Activated CD8-positive, alpha-beta memory T cell treated with anti-CD3 and anti-CD28 coated beads for 36 hours (primary cell): ENCODE measurements at regions not wholly inside any gene's neighbourhood (a gene's known extent, or its start where the extent isn't known, plus 50 kb on each side); places are given as distances from the start of the nearest gene placed in this dataset.

Source experiments
- CTCF ChIA-PET: fragments of 350-600 bp; sonication (Branson Sonifier 250); formaldehyde crosslinking; loops from one replicate; lab custom pipeline; 2021; ENCODE audit warnings: antibody characterized with exemption; lab: Charles Lee
- POLR2A ChIA-PET: fragments of 350-600 bp; sonication (Branson Sonifier 250); formaldehyde crosslinking; loops from one replicate; lab custom pipeline; 2021; ENCODE audit warnings: antibody characterized with exemption; lab: Charles Lee

- ChIA-PET POLR2A (no interaction called here), CTCF (no interaction called here)
These were observed 91.4 kb upstream of the CTTNBP2NL start for GRCh38 chr1:112304612-112305011.

GRCh38 chr1:112307930-112308591, 88.0 kb upstream of the CTTNBP2NL start:
- ChIA-PET POLR2A (no interaction called here), CTCF (no interaction called here)

GRCh38 chr1:112308716-112309115, 87.3 kb upstream of the CTTNBP2NL start:
- ChIA-PET CTCF (no interaction called here), POLR2A (no interaction called here)

- CTCF ChIA-PET = no interaction called here
- POLR2A ChIA-PET = no interaction called here
These were observed 86.5 kb upstream of the CTTNBP2NL start for GRCh38 chr1:112309499-112309898.

GRCh38 chr1:112312315-112312714, 83.7 kb upstream of the CTTNBP2NL start:
- CTCF ChIA-PET = no interaction called here

GRCh38 chr1:112312879-112313278, 83.1 kb upstream of the CTTNBP2NL start:
- CTCF ChIA-PET = interaction anchor here (0.6 kb wide), 1 partner anchor 733 kb away, joined by 3 read pairs; no protein-coding TSS in a partner anchor
- POLR2A ChIA-PET = no interaction called here

More at GRCh38 chr1:112312315-112312714, 83.7 kb upstream of the CTTNBP2NL start:
- POLR2A ChIA-PET = interaction anchor here (0.7 kb wide), 1 partner anchor 51 kb away, joined by 3 read pairs; no protein-coding TSS in a partner anchor

- POLR2A ChIA-PET = no interaction called here
- CTCF ChIA-PET = no interaction called here
These were observed 79.6 kb upstream of the CTTNBP2NL start for GRCh38 chr1:112316254-112316913.

GRCh38 chr1:112317140-112317539, 78.9 kb upstream of the CTTNBP2NL start:
- ChIA-PET POLR2A (no interaction called here), CTCF (no interaction called here)

GRCh38 chr1:112317611-112318062, 78.4 kb upstream of the CTTNBP2NL start:
- CTCF ChIA-PET = no interaction called here
- POLR2A ChIA-PET = no interaction called here

- CTCF ChIA-PET = no interaction called here
- POLR2A ChIA-PET = no interaction called here
These were observed 77.8 kb upstream of the CTTNBP2NL start for GRCh38 chr1:112318263-112318662.

- ChIA-PET CTCF (no interaction called here), POLR2A (no interaction called here)
These were observed 77.2 kb upstream of the CTTNBP2NL start for GRCh38 chr1:112318698-112319370.

- ChIA-PET CTCF (no interaction called here), POLR2A (no interaction called here)
These were observed 76.5 kb upstream of the CTTNBP2NL start for GRCh38 chr1:112319371-112320040.

- CTCF ChIA-PET = no interaction called here
These were observed 76.0 kb upstream of the CTTNBP2NL start for GRCh38 chr1:112320058-112320457.

GRCh38 chr1:112322018-112322417, 74.0 kb upstream of the CTTNBP2NL start:
- ChIA-PET CTCF (no interaction called here), POLR2A (no interaction called here)

More at GRCh38 chr1:112320058-112320457, 76.0 kb upstream of the CTTNBP2NL start:
- POLR2A ChIA-PET = no interaction called here

GRCh38 chr1:112322983-112323678, 72.9 kb upstream of the CTTNBP2NL start:
- ChIA-PET POLR2A (no interaction called here), CTCF (interaction anchor here (0.8 kb wide), 1 partner anchor 40 kb away, joined by 3 read pairs; no protein-coding TSS in a partner anchor)

- CTCF ChIA-PET = no interaction called here
These were observed 70.5 kb upstream of the CTTNBP2NL start for GRCh38 chr1:112325504-112325903.

GRCh38 chr1:112328600-112328999, 67.4 kb upstream of the CTTNBP2NL start:
- ChIA-PET POLR2A (no interaction called here), CTCF (no interaction called here)

More at GRCh38 chr1:112325504-112325903, 70.5 kb upstream of the CTTNBP2NL start:
- POLR2A ChIA-PET = no interaction called here

GRCh38 chr1:112332176-112333150, 63.6 kb upstream of the CTTNBP2NL start:
- CTCF ChIA-PET = no interaction called here
- POLR2A ChIA-PET = no interaction called here
